ENCODE measurements at regions not wholly inside any gene's neighbourhood (a gene's known extent, or its start where the extent isn't known, plus 50 kb on each side); places are given as distances from the start of the nearest gene placed in this dataset.

GRCh38 chr12:77736219-77736965 lies 94.3 kb upstream of the NAV3 start:
- H3K4me3 Mint-ChIP-seq = no peak overlapping the region
- H3K9me3 Mint-ChIP-seq = peaks cover 16% of the 10 kb centered on the region
- no peaks in the 10 kb centered on the region for H3K36me3 Mint-ChIP-seq (ENCODE audit: low read depth)
- DNase-seq = no peak
- H3K27me3 Mint-ChIP-seq = no peaks in the 10 kb centered on the region
- H3K27ac Mint-ChIP-seq = no peak overlapping the region
- no peaks in the 10 kb centered on the region for H3K4me1 Mint-ChIP-seq (ENCODE audit: low read depth)

- Mint-ChIP-seq H3K27me3 (no peaks in the 10 kb centered on the region), H3K9me3 (peaks cover 18% of the 10 kb centered on the region), H3K36me3 (ENCODE audit: low read depth) (no peaks in the 10 kb centered on the region), H3K27ac (no peak overlapping the region), H3K4me1 (ENCODE audit: low read depth) (no peaks in the 10 kb centered on the region), H3K4me3 (no peak overlapping the region)
- no peak for DNase-seq
Measured at GRCh38 chr12:77734214-77734883, 96.3 kb upstream of the NAV3 start.

GRCh38 chr12:77728018-77728417 lies 102.7 kb upstream of the NAV3 start:
- no peak for DNase-seq
- Mint-ChIP-seq H3K27ac (no peak overlapping the region), H3K4me3 (no peak overlapping the region), H3K27me3 (no peaks in the 10 kb centered on the region), H3K9me3 (peaks cover 11% of the 10 kb centered on the region), H3K36me3 (ENCODE audit: low read depth) (no peaks in the 10 kb centered on the region), H3K4me1 (ENCODE audit: low read depth) (no peaks in the 10 kb centered on the region)

- Mint-ChIP-seq H3K4me3 (no peak overlapping the region), H3K27ac (no peak overlapping the region), H3K27me3 (no peaks in the 10 kb centered on the region), H3K4me1 (ENCODE audit: low read depth) (no peaks in the 10 kb centered on the region), H3K9me3 (peaks cover 11% of the 10 kb centered on the region), H3K36me3 (ENCODE audit: low read depth) (no peaks in the 10 kb centered on the region)
- no peak for DNase-seq
Measured at GRCh38 chr12:77727442-77728001, 103.2 kb upstream of the NAV3 start.

GRCh38 chr12:77725611-77726010 lies 105.1 kb upstream of the NAV3 start:
- Mint-ChIP-seq H3K4me1 (ENCODE audit: low read depth) (no peaks in the 10 kb centered on the region), H3K36me3 (ENCODE audit: low read depth) (no peaks in the 10 kb centered on the region), H3K4me3 (no peak overlapping the region), H3K27ac (no peak overlapping the region), H3K9me3 (peaks cover 11% of the 10 kb centered on the region), H3K27me3 (no peaks in the 10 kb centered on the region)
- DNase-seq = no peak

GRCh38 chr12:77724367-77724957 lies 106.2 kb upstream of the NAV3 start:
- Mint-ChIP-seq H3K36me3 (ENCODE audit: low read depth) (no peaks in the 10 kb centered on the region), H3K9me3 (peaks cover 9% of the 10 kb centered on the region), H3K4me1 (ENCODE audit: low read depth) (no peaks in the 10 kb centered on the region), H3K27me3 (no peaks in the 10 kb centered on the region), H3K4me3 (no peak overlapping the region), H3K27ac (no peak overlapping the region)
- DNase-seq = no peak

GRCh38 chr12:77723308-77723707 lies 107.4 kb upstream of the NAV3 start:
- DNase-seq = no peak
- no peak overlapping the region for H3K4me3 Mint-ChIP-seq
- H3K36me3 Mint-ChIP-seq (ENCODE audit: low read depth) = no peaks in the 10 kb centered on the region

GRCh38 chr12:77722536-77722935 lies 108.2 kb upstream of the NAV3 start:
- Mint-ChIP-seq H3K4me1 (ENCODE audit: low read depth) (no peaks in the 10 kb centered on the region), H3K4me3 (no peak overlapping the region), H3K36me3 (ENCODE audit: low read depth) (no peaks in the 10 kb centered on the region), H3K27ac (no peak overlapping the region), H3K9me3 (peaks cover 14% of the 10 kb centered on the region), H3K27me3 (no peaks in the 10 kb centered on the region)
- DNase-seq = no peak

More at GRCh38 chr12:77723308-77723707, 107.4 kb upstream of the NAV3 start:
- no peaks in the 10 kb centered on the region for H3K4me1 Mint-ChIP-seq (ENCODE audit: low read depth)
- peaks cover 10% of the 10 kb centered on the region for H3K9me3 Mint-ChIP-seq
- no peak overlapping the region for H3K27ac Mint-ChIP-seq
- H3K27me3 Mint-ChIP-seq = no peaks in the 10 kb centered on the region

- Mint-ChIP-seq H3K27ac (no peak overlapping the region), H3K4me1 (ENCODE audit: low read depth) (no peaks in the 10 kb centered on the region), H3K4me3 (no peak overlapping the region), H3K9me3 (peaks cover 6% of the 10 kb centered on the region), H3K36me3 (ENCODE audit: low read depth) (no peaks in the 10 kb centered on the region), H3K27me3 (no peaks in the 10 kb centered on the region)
- DNase-seq = no peak
Measured at GRCh38 chr12:77720258-77720657, 110.4 kb upstream of the NAV3 start.

- H3K27ac Mint-ChIP-seq = no peak overlapping the region
- H3K27me3 Mint-ChIP-seq = no peaks in the 10 kb centered on the region
- no peaks in the 10 kb centered on the region for H3K4me1 Mint-ChIP-seq (ENCODE audit: low read depth)
- no peak for DNase-seq
- no peaks in the 10 kb centered on the region for H3K36me3 Mint-ChIP-seq (ENCODE audit: low read depth)
- H3K4me3 Mint-ChIP-seq = no peak overlapping the region
- peaks cover 6% of the 10 kb centered on the region for H3K9me3 Mint-ChIP-seq
Measured at GRCh38 chr12:77710209-77710608, 120.5 kb upstream of the NAV3 start.

- H3K27ac Mint-ChIP-seq = no peak overlapping the region
- no peak for DNase-seq
Measured at GRCh38 chr12:77697126-77697525, 133.6 kb upstream of the NAV3 start.

GRCh38 chr12:77696183-77696582 lies 134.5 kb upstream of the NAV3 start:
- H3K9me3 Mint-ChIP-seq = peaks cover 3% of the 10 kb centered on the region
- H3K27ac Mint-ChIP-seq = no peak overlapping the region
- H3K4me1 Mint-ChIP-seq (ENCODE audit: low read depth) = no peaks in the 10 kb centered on the region
- H3K27me3 Mint-ChIP-seq = no peaks in the 10 kb centered on the region
- H3K4me3 Mint-ChIP-seq = no peak overlapping the region
- no peak for DNase-seq
- H3K36me3 Mint-ChIP-seq (ENCODE audit: low read depth) = no peaks in the 10 kb centered on the region

More at GRCh38 chr12:77697126-77697525, 133.6 kb upstream of the NAV3 start:
- H3K4me3 Mint-ChIP-seq = no peak overlapping the region
- peaks cover 3% of the 10 kb centered on the region for H3K9me3 Mint-ChIP-seq
- no peaks in the 10 kb centered on the region for H3K4me1 Mint-ChIP-seq (ENCODE audit: low read depth)
- H3K27me3 Mint-ChIP-seq = no peaks in the 10 kb centered on the region
- H3K36me3 Mint-ChIP-seq (ENCODE audit: low read depth) = no peaks in the 10 kb centered on the region

- H3K4me3 Mint-ChIP-seq = no peak overlapping the region
- no peak overlapping the region for H3K27ac Mint-ChIP-seq
- no peaks in the 10 kb centered on the region for H3K36me3 Mint-ChIP-seq (ENCODE audit: low read depth)
- H3K9me3 Mint-ChIP-seq = peaks cover 3% of the 10 kb centered on the region
- no peaks in the 10 kb centered on the region for H3K4me1 Mint-ChIP-seq (ENCODE audit: low read depth)
- DNase-seq = no peak
- no peaks in the 10 kb centered on the region for H3K27me3 Mint-ChIP-seq
Measured at GRCh38 chr12:77689510-77690086, 141.1 kb upstream of the NAV3 start.

- Mint-ChIP-seq H3K27ac (no peak overlapping the region), H3K4me3 (no peak overlapping the region), H3K9me3 (no peaks in the 10 kb centered on the region), H3K27me3 (no peaks in the 10 kb centered on the region), H3K36me3 (ENCODE audit: low read depth) (no peaks in the 10 kb centered on the region), H3K4me1 (ENCODE audit: low read depth) (no peaks in the 10 kb centered on the region)
- no peak for DNase-seq
Measured at GRCh38 chr12:77687321-77687720, 143.4 kb upstream of the NAV3 start.

Data from activated T-cell treated with anti-CD3 and anti-CD28 coated beads, Interleukin-2, amount 50 U/mL, for 24 hours (primary cell).